ENCODE measurements at regions not wholly inside any gene's neighbourhood (a gene's known extent, or its start where the extent isn't known, plus 50 kb on each side); places are given as distances from the start of the nearest gene placed in this dataset.

- no peak for DNase-seq
- TF ChIP-seq GATA1 (IDR thresholded peaks at IDR 0.05; ENCODE audit: low read depth, low read length) (no peak), POLR2A (IDR thresholded peaks at IDR 0.05; ENCODE audit: low read length) (no peak)
These were observed 369.8 kb downstream of the SEMA3D start for GRCh38 chr7:84817016-84817415.

- TF ChIP-seq GATA1 (IDR thresholded peaks at IDR 0.05; ENCODE audit: low read depth, low read length) (no peak), POLR2A (IDR thresholded peaks at IDR 0.05; ENCODE audit: low read length) (no peak)
- DNase-seq, result no peak
These were observed 373.5 kb downstream of the SEMA3D start for GRCh38 chr7:84813376-84813775.

- TF ChIP-seq POLR2A (IDR thresholded peaks at IDR 0.05; ENCODE audit: low read length) (no peak), GATA1 (IDR thresholded peaks at IDR 0.05; ENCODE audit: low read depth, low read length) (no peak)
- DNase-seq, result no peak
These were observed 374.8 kb downstream of the SEMA3D start for GRCh38 chr7:84812021-84812420.

- DNase-seq, result no peak
- TF ChIP-seq POLR2A (IDR thresholded peaks at IDR 0.05; ENCODE audit: low read length) (no peak), GATA1 (IDR thresholded peaks at IDR 0.05; ENCODE audit: low read depth, low read length) (no peak)
These were observed 375.5 kb downstream of the SEMA3D start for GRCh38 chr7:84811362-84811761.

GRCh38 chr7:84809877-84810276 is 377.0 kb downstream of the SEMA3D start:
- no peak for DNase-seq
- TF ChIP-seq GATA1 (IDR thresholded peaks at IDR 0.05; ENCODE audit: low read depth, low read length) (no peak), POLR2A (IDR thresholded peaks at IDR 0.05; ENCODE audit: low read length) (no peak)

- DNase-seq, result no peak
- TF ChIP-seq POLR2A (IDR thresholded peaks at IDR 0.05; ENCODE audit: low read length), result no peak
- no peak for TF ChIP-seq GATA1 (IDR thresholded peaks at IDR 0.05; ENCODE audit: low read depth, low read length)
These were observed 382.9 kb downstream of the SEMA3D start for GRCh38 chr7:84803979-84804378.

GRCh38 chr7:84801396-84801795 is 385.5 kb downstream of the SEMA3D start:
- DNase-seq, result no peak
- TF ChIP-seq POLR2A (IDR thresholded peaks at IDR 0.05; ENCODE audit: low read length) (no peak), GATA1 (IDR thresholded peaks at IDR 0.05; ENCODE audit: low read depth, low read length) (no peak)

- no peak for TF ChIP-seq GATA1 (IDR thresholded peaks at IDR 0.05; ENCODE audit: low read depth, low read length)
- no peak for TF ChIP-seq POLR2A (IDR thresholded peaks at IDR 0.05; ENCODE audit: low read length)
- DNase-seq, result no peak
These were observed 386.0 kb downstream of the SEMA3D start for GRCh38 chr7:84800846-84801245.

- no peak for TF ChIP-seq POLR2A (IDR thresholded peaks at IDR 0.05; ENCODE audit: low read length)
- TF ChIP-seq GATA1 (IDR thresholded peaks at IDR 0.05; ENCODE audit: low read depth, low read length), result no peak
These were observed 387.8 kb downstream of the SEMA3D start for GRCh38 chr7:84799106-84799505.

GRCh38 chr7:84792231-84792893 is 394.5 kb downstream of the SEMA3D start:
- no peak for DNase-seq
- TF ChIP-seq GATA1 (IDR thresholded peaks at IDR 0.05; ENCODE audit: low read depth, low read length) (no peak), POLR2A (IDR thresholded peaks at IDR 0.05; ENCODE audit: low read length) (no peak)

More at GRCh38 chr7:84799106-84799505, 387.8 kb downstream of the SEMA3D start:
- no peak for DNase-seq

- TF ChIP-seq POLR2A (IDR thresholded peaks at IDR 0.05; ENCODE audit: low read length), result no peak
- TF ChIP-seq GATA1 (IDR thresholded peaks at IDR 0.05; ENCODE audit: low read depth, low read length), result no peak
- no peak for DNase-seq
These were observed 396.0 kb downstream of the SEMA3D start for GRCh38 chr7:84790882-84791281.

- no peak for TF ChIP-seq POLR2A (IDR thresholded peaks at IDR 0.05; ENCODE audit: low read length)
- TF ChIP-seq GATA1 (IDR thresholded peaks at IDR 0.05; ENCODE audit: low read depth, low read length), result no peak
- DNase-seq, result no peak
These were observed 400.8 kb downstream of the SEMA3D start for GRCh38 chr7:84786073-84786472.

GRCh38 chr7:84784450-84784849 is 402.4 kb downstream of the SEMA3D start:
- TF ChIP-seq GATA1 (IDR thresholded peaks at IDR 0.05; ENCODE audit: low read depth, low read length) (no peak), POLR2A (IDR thresholded peaks at IDR 0.05; ENCODE audit: low read length) (no peak)
- no peak for DNase-seq

GRCh38 chr7:84783141-84783778 is 403.6 kb downstream of the SEMA3D start:
- no peak for TF ChIP-seq POLR2A (IDR thresholded peaks at IDR 0.05; ENCODE audit: low read length)
- TF ChIP-seq GATA1 (IDR thresholded peaks at IDR 0.05; ENCODE audit: low read depth, low read length), result no peak
- DNase-seq, result no peak

- TF ChIP-seq GATA1 (IDR thresholded peaks at IDR 0.05; ENCODE audit: low read depth, low read length), result no peak
- no peak for TF ChIP-seq POLR2A (IDR thresholded peaks at IDR 0.05; ENCODE audit: low read length)
- DNase-seq, result no peak
These were observed 405.0 kb downstream of the SEMA3D start for GRCh38 chr7:84781838-84782237.
